ENCODE measurements at regions not wholly inside any gene's neighbourhood (a gene's known extent, or its start where the extent isn't known, plus 50 kb on each side); places are given as distances from the start of the nearest gene placed in this dataset.

DNA sequence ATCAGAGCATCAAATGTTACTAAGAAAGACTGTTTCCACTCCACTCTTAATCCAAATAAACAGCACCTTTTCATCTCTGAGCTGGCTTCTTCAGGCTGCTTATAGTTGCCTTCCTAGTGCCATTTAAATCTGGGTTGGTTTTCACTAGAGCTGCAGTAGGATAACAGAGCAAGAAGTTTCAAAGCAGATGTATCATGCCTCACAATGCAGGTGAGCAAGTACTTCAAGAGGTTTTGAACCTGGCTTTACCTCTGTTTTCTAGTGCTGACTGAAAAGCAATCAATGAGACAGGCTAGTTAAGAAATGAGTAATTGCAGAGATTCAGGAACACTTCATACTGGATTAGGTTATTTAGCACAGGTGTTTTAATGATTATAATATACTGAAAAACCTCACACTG is 147.7 kb upstream of the SATB1 start:
- TF ChIP-seq, protein P1, sequence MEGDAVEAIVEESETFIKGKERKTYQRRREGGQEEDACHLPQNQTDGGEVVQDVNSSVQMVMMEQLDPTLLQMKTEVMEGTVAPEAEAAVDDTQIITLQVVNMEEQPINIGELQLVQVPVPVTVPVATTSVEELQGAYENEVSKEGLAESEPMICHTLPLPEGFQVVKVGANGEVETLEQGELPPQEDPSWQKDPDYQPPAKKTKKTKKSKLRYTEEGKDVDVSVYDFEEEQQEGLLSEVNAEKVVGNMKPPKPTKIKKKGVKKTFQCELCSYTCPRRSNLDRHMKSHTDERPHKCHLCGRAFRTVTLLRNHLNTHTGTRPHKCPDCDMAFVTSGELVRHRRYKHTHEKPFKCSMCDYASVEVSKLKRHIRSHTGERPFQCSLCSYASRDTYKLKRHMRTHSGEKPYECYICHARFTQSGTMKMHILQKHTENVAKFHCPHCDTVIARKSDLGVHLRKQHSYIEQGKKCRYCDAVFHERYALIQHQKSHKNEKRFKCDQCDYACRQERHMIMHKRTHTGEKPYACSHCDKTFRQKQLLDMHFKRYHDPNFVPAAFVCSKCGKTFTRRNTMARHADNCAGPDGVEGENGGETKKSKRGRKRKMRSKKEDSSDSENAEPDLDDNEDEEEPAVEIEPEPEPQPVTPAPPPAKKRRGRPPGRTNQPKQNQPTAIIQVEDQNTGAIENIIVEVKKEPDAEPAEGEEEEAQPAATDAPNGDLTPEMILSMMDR (optimal IDR thresholded peaks at IDR 0.05 in 1 of 3, IDR thresholded peaks at IDR 0.05 in 1 of 3, conservative IDR thresholded peaks at IDR 0.05 in 1 of 3; ENCODE audit: extremely low read depth in 1 of 3, insufficient read depth in 2 of 3, low read length in 3 of 3) = no peak
- no peak for TF ChIP-seq EZH2 (IDR thresholded peaks at IDR 0.05; ENCODE audit: low read length)

Data from keratinocyte (primary cell).